A549 (cell line): ENCODE measurements at regions not wholly inside any gene's neighbourhood (a gene's known extent, or its start where the extent isn't known, plus 50 kb on each side); places are given as distances from the start of the nearest gene placed in this dataset.

Experiments
- NFE2L2 ChIP-seq: fragments of 150-350 bp; conservative IDR thresholded peaks from 2 replicates; pipeline ENCODE4 v1.6.1; 2014; ENCODE audit warnings: low read length
- POLR2A ChIP-seq: IDR thresholded peaks from 2 replicates; pipeline ENCODE4 v1.6.1; 2012; ENCODE audit warnings: mild to moderate bottlenecking, low read length
- ZFP36 ChIP-seq: fragments of 450-650 bp; IDR thresholded peaks from 2 replicates; pipeline ENCODE4 v1.6.1; 2014; ENCODE audit warnings: borderline replicate concordance; ENCODE audit not compliant: partially characterized antibody
- TF ChIP-seq, protein P1 (sequence below): fragments of >200 bp; sonication (Bioruptor Twin); formaldehyde crosslinking; IDR thresholded peaks from 3 replicates; pipeline ENCODE4 v1.5.1; 2016

- TF ChIP-seq ZFP36 = no peak
- no peak for TF ChIP-seq NFE2L2
- TF ChIP-seq, protein P1, sequence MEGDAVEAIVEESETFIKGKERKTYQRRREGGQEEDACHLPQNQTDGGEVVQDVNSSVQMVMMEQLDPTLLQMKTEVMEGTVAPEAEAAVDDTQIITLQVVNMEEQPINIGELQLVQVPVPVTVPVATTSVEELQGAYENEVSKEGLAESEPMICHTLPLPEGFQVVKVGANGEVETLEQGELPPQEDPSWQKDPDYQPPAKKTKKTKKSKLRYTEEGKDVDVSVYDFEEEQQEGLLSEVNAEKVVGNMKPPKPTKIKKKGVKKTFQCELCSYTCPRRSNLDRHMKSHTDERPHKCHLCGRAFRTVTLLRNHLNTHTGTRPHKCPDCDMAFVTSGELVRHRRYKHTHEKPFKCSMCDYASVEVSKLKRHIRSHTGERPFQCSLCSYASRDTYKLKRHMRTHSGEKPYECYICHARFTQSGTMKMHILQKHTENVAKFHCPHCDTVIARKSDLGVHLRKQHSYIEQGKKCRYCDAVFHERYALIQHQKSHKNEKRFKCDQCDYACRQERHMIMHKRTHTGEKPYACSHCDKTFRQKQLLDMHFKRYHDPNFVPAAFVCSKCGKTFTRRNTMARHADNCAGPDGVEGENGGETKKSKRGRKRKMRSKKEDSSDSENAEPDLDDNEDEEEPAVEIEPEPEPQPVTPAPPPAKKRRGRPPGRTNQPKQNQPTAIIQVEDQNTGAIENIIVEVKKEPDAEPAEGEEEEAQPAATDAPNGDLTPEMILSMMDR = no peak
- no peak for TF ChIP-seq POLR2A
These were observed 79.6 kb upstream of the PDC start for GRCh38 chr1:186540521-186540920.
